HCT116 (cell line): ENCODE measurements at regions not wholly inside any gene's neighbourhood (a gene's known extent, or its start where the extent isn't known, plus 50 kb on each side); places are given as distances from the start of the nearest gene placed in this dataset.
A peak's percentile ranks its signal among the peaks of the same experiment; 100 is the strongest.

Experiments
- ATAC-seq: fragments of 200-7000 bp; cut with Tn5 transposase; 2 replicates; pipeline ENCODE4 v1.9.1; 2020; ENCODE audit warnings: mild to moderate bottlenecking, moderate library complexity
- BruUV-seq: library from RNA; stranded (reverse); fragments of 400-500 nt; replicated peaks from 2 replicates; lab custom pipeline; 2021; lab: Mats Ljungman, UMichigan
- CTCF ChIA-PET: fragments of 300-600 bp; sonication (Branson Sonifier 250); formaldehyde crosslinking; loops from one replicate; lab custom pipeline; 2021; ENCODE audit warnings: antibody characterized with exemption; lab: Charles Lee
- POLR2A ChIA-PET: fragments of 300-600, 350-600 bp; sonication (Branson Sonifier 250); formaldehyde crosslinking; loops from one replicate; lab custom pipeline; 2021; ENCODE audit warnings: antibody characterized with exemption; lab: Charles Lee
- RAD21 ChIA-PET, 2 experiments: fragments of 300-600 bp; sonication (Branson Sonifier 250); formaldehyde crosslinking; loops; one replicate each; lab custom pipeline; 2023; ENCODE audit warnings: low total read pairs in 2 of 2; ENCODE audit not compliant: uncharacterized antibody in 2 of 2, unreplicated experiment in 2 of 2, low non-redundant PET in 1 of 2; lab: Charles Lee
- DNase-seq: peaks from one replicate; pipeline ENCODE4 v3.0.0-alpha.2; 2010; ENCODE audit warnings: low read depth, low spot score
- H2AFZ ChIP-seq: fragments of 200-600 bp; shearing (Covaris generic), sonication (generic); 2 replicates; pipeline ENCODE4 v1.6.1; 2017; ENCODE audit warnings: low read depth, mixed run types, mixed read lengths, antibody characterized with exemption, low read length; ENCODE audit not compliant: poor library complexity, severe bottlenecking
- H3K27ac ChIP-seq: 2 replicates; pipeline ENCODE4 v1.5.1; 2012; ENCODE audit warnings: low read depth, low read length
- H3K27me3 ChIP-seq: fragments of 200-600 bp; sonication (generic); 2 replicates; pipeline ENCODE4 v1.6.1; 2016; ENCODE audit warnings: mixed run types, low read length, mixed read lengths; ENCODE audit not compliant: insufficient read depth
- H3K36me3 ChIP-seq, 2 experiments: fragments of 200-500 bp in 1 of 2; fragments of 200-600 bp in 1 of 2; sonication (Bioruptor generic) in 1 of 2; sonication (generic) in 1 of 2; 2 replicates each; pipeline versions ENCODE4 v1.5.1 to v1.6.1; 2014 to 2016; ENCODE audit warnings: low read length in 2 of 2, inconsistent platforms in 1 of 2, mixed read lengths in 1 of 2, mixed run types in 1 of 2; ENCODE audit not compliant: insufficient read depth in 2 of 2, control insufficient read depth in 1 of 2
- H3K4me1 ChIP-seq, 2 experiments: fragments of 200-600 bp in 1 of 2; sonication (generic) in 1 of 2; 2 replicates each; pipeline versions ENCODE4 v1.5.1 to v1.6.1; 2012 to 2017; ENCODE audit warnings: low read length in 2 of 2, inconsistent platforms in 1 of 2, mild to moderate bottlenecking in 1 of 2, mixed read lengths in 1 of 2, mixed run types in 1 of 2, moderate library complexity in 1 of 2; ENCODE audit not compliant: insufficient read depth in 2 of 2, control insufficient read depth in 1 of 2
- H3K4me2 ChIP-seq: fragments of 200-600 bp; sonication (generic); 2 replicates; pipeline ENCODE4 v1.6.1; 2017; ENCODE audit warnings: mixed run types, low read length, mixed read lengths
- H3K4me3 ChIP-seq, 2 experiments: fragments of 200-600 bp in 1 of 2; sonication (generic) in 1 of 2; replicated peaks in 1 of 2; 2 replicates each; pipeline ENCODE4 v1.5.1; 2011 to 2016; ENCODE audit warnings: low read length in 2 of 2, control low read depth in 1 of 2, low read depth in 1 of 2, mild to moderate bottlenecking in 1 of 2, mixed read lengths in 1 of 2, mixed run types in 1 of 2
- H3K79me2 ChIP-seq: fragments of 200-600 bp; sonication (generic); 2 replicates; pipeline ENCODE4 v1.6.1; 2017; ENCODE audit warnings: mild to moderate bottlenecking, mixed run types, low read length, moderate library complexity, mixed read lengths; ENCODE audit not compliant: insufficient read depth
- H3K9ac ChIP-seq: fragments of 200-600 bp; sonication (generic); 2 replicates; pipeline ENCODE4 v1.6.1; 2016; ENCODE audit warnings: low read length, mixed read lengths
- H3K9me2 ChIP-seq: fragments of 200-600 bp; sonication (generic), shearing (Covaris generic); 2 replicates; pipeline ENCODE4 v1.6.1; 2017; ENCODE audit warnings: mixed run types, mild to moderate bottlenecking, moderate library complexity; ENCODE audit not compliant: insufficient read depth
- H3K9me3 ChIP-seq, 2 experiments: fragments of 200-500 bp in 1 of 2; fragments of 200-600 bp in 1 of 2; sonication (Bioruptor generic) in 1 of 2; sonication (generic) in 1 of 2; 2 replicates each; pipeline ENCODE4 v1.6.1; 2014 to 2017; ENCODE audit warnings: low read length in 2 of 2, mixed read lengths in 2 of 2, inconsistent platforms in 1 of 2, low read depth in 1 of 2, mild to moderate bottlenecking in 1 of 2, mixed run types in 1 of 2, moderate library complexity in 1 of 2; ENCODE audit not compliant: control insufficient read depth in 1 of 2, insufficient read depth in 1 of 2
- H4K20me1 ChIP-seq: fragments of 200-600 bp; sonication (generic), shearing (Covaris generic); 2 replicates; pipeline ENCODE4 v1.6.1; 2017; ENCODE audit warnings: mixed run types, mild to moderate bottlenecking, moderate library complexity; ENCODE audit not compliant: insufficient read depth
- ATF3 ChIP-seq: IDR thresholded peaks from 2 replicates; pipeline ENCODE4 v1.6.1; 2012
- CBX3 ChIP-seq: IDR thresholded peaks from 2 replicates; pipeline ENCODE4 v1.6.1; 2012; ENCODE audit warnings: low read depth
- CEBPB ChIP-seq: IDR thresholded peaks from 2 replicates; pipeline ENCODE4 v1.6.1; 2012; ENCODE audit warnings: low read depth
- EGR1 ChIP-seq: IDR thresholded peaks from 2 replicates; pipeline ENCODE4 v1.6.1; 2012; ENCODE audit warnings: low read depth
- EZH2 ChIP-seq: fragments of 200-600 bp; sonication (generic); IDR thresholded peaks from 2 replicates; pipeline ENCODE4 v1.6.1; 2017; ENCODE audit warnings: antibody characterized with exemption, mixed run types
- EZH2phosphoT487 ChIP-seq: fragments of 200-600 bp; IDR thresholded peaks from 2 replicates; pipeline ENCODE4 v1.6.1; 2018; ENCODE audit warnings: antibody characterized with exemption, borderline replicate concordance
- FOSL1 ChIP-seq: IDR thresholded peaks from 2 replicates; pipeline ENCODE4 v1.6.1; 2012; ENCODE audit warnings: low read depth
- JUND ChIP-seq: IDR thresholded peaks from 2 replicates; pipeline ENCODE4 v1.6.1; 2012
- POLR2A ChIP-seq: IDR thresholded peaks from 2 replicates; pipeline ENCODE4 v1.7.0; 2011; ENCODE audit warnings: borderline replicate concordance; ENCODE audit not compliant: insufficient read depth, insufficient read length; ENCODE audit errors: extremely low read depth
- POLR2AphosphoS5 ChIP-seq: IDR thresholded peaks from 2 replicates; pipeline ENCODE4 v1.6.1; 2011; ENCODE audit warnings: mild to moderate bottlenecking, low read depth, low read length, moderate library complexity
- RAD21 ChIP-seq: IDR thresholded peaks from 2 replicates; pipeline ENCODE4 v1.6.1; 2012; ENCODE audit warnings: low read depth, mild to moderate bottlenecking
- SIN3A ChIP-seq: IDR thresholded peaks from 2 replicates; pipeline ENCODE4 v1.6.1; 2012; ENCODE audit warnings: low read depth
- SP1 ChIP-seq: IDR thresholded peaks from 2 replicates; pipeline ENCODE4 v1.6.1; 2012; ENCODE audit warnings: low read depth
- SRF ChIP-seq: IDR thresholded peaks from 2 replicates; pipeline ENCODE4 v1.6.1; 2012; ENCODE audit warnings: low read depth
- TCF7L2 ChIP-seq: IDR thresholded peaks from 2 replicates; pipeline ENCODE4 v1.7.0; 2011; ENCODE audit warnings: borderline replicate concordance, inconsistent platforms; ENCODE audit not compliant: insufficient read depth, insufficient read length; ENCODE audit errors: extremely low read depth
- ZBTB33 ChIP-seq: IDR thresholded peaks from 2 replicates; pipeline ENCODE4 v1.6.1; 2011; ENCODE audit warnings: mild to moderate bottlenecking, low read length, moderate library complexity; ENCODE audit not compliant: insufficient replicate concordance; ENCODE audit errors: extremely low read depth
- ZNF274 ChIP-seq: fragments of 200-500 bp; sonication (Bioruptor generic); IDR thresholded peaks from 2 replicates; pipeline ENCODE4 v1.6.1; 2014; ENCODE audit warnings: mild to moderate bottlenecking, low read depth, low read length, inconsistent platforms
- intact Hi-C: fragments of 100-400 bp; cut with micrococcal nuclease; formaldehyde crosslinking; loops from 2 replicates; pipeline ENCODE4 v1.10.0; 2022

GRCh38 chr2:235390816-235391194 is 103.0 kb upstream of the AGAP1 start (continued):
- TF ChIP-seq CBX3, result no peak
- no peak for TF ChIP-seq EZH2
- TF ChIP-seq POLR2AphosphoS5, result no peak
- TF ChIP-seq EGR1, result no peak

- BruUV-seq, result no TSS peak
- ATAC-seq (no peak), DNase-seq (no peak)
- H3K4me2 ChIP-seq, result no peak overlapping the region
- H3K27ac ChIP-seq, result no peak overlapping the region
- no peaks in the 10 kb centered on the region for H3K9me3 ChIP-seq
- H3K4me1 ChIP-seq, result peaks cover 27 to 35% of the 10 kb centered on the region in 2 experiments
- no peaks in the 10 kb centered on the region for H3K27me3 ChIP-seq
- H3K79me2 ChIP-seq, result no peaks in the 10 kb centered on the region
- no peak overlapping the region for H3K4me3 ChIP-seq
- ChIA-PET CTCF (no interaction called here), POLR2A (no interaction called here), RAD21 (no interaction called here)
- no peaks in the 10 kb centered on the region for H3K36me3 ChIP-seq
- TF ChIP-seq FOSL1 (no peak), SP1 (no peak), EZH2phosphoT487 (no peak), CBX3 (no peak), POLR2AphosphoS5 (no peak)
- H3K9me2 ChIP-seq, result no peaks in the 10 kb centered on the region
- H2AFZ ChIP-seq, result no peak overlapping the region
- no peak overlapping the region for H3K9ac ChIP-seq
- intact Hi-C loops, result no loop called here
- no peaks in the 10 kb centered on the region for H4K20me1 ChIP-seq
These were observed 101.8 kb upstream of the AGAP1 start for GRCh38 chr2:235391921-235392615.

GRCh38 chr2:235394278-235394828 is 99.5 kb upstream of the AGAP1 start:
- DNase-seq, result peak; percentile 90
- Histone ChIP-seq H2AFZ (peak overlapping the region; percentile 24), H3K9me3 (no peaks in the 10 kb centered on the region), H3K4me2 (peak overlapping the region; percentile 84), H3K36me3 (no peaks in the 10 kb centered on the region), H3K79me2 (no peaks in the 10 kb centered on the region), H3K27ac (peak overlapping the region; percentile 75), H3K4me1 (peaks cover 27 to 35% of the 10 kb centered on the region in 2 experiments), H3K27me3 (no peaks in the 10 kb centered on the region), H3K9ac (peak overlapping the region; percentile 46), H3K4me3 (peak overlapping the region; percentile 18 to 50; a peak in 3 of 4 replicates), H4K20me1 (no peaks in the 10 kb centered on the region), H3K9me2 (no peaks in the 10 kb centered on the region)
- ChIA-PET RAD21 (no interaction called here), CTCF (no interaction called here), POLR2A (no interaction called here)
- TSS peak; percentile 90 for BruUV-seq
- intact Hi-C loops, result no loop called here
- ATAC-seq, result peak; percentile 94
- peak; percentile 88 for TF ChIP-seq SP1
- no peak for TF ChIP-seq ATF3
- TF ChIP-seq EGR1, result no peak
- no peak for TF ChIP-seq POLR2A
- TF ChIP-seq FOSL1, result peak; percentile 97
- peak; percentile 47 for TF ChIP-seq POLR2AphosphoS5
- TF ChIP-seq TCF7L2, result no peak
- TF ChIP-seq SIN3A, result peak; percentile 34; the same call in 1 of the 2 replicates
- TF ChIP-seq EZH2phosphoT487, result no peak
- peak; percentile 82 for TF ChIP-seq SRF
- no peak for TF ChIP-seq ZNF274
- TF ChIP-seq ZBTB33, result peak; percentile 90
- peak; percentile 97 for TF ChIP-seq JUND
- peak; percentile 96 for TF ChIP-seq CEBPB
- peak; percentile 27 for TF ChIP-seq RAD21
